ENCODE measurements at regions not wholly inside any gene's neighbourhood (a gene's known extent, or its start where the extent isn't known, plus 50 kb on each side); places are given as distances from the start of the nearest gene placed in this dataset.

GRCh38 chr4:163622379-163623035 lies 128.0 kb downstream of the TMA16 start:
- DNase-seq (ENCODE audit: low read depth): no peak

- no peak for DNase-seq (ENCODE audit: low read depth)
These were observed 129.3 kb downstream of the TMA16 start for GRCh38 chr4:163623787-163624186.

- no peak for DNase-seq (ENCODE audit: low read depth)
These were observed 130.2 kb downstream of the TMA16 start for GRCh38 chr4:163624727-163625126.

GRCh38 chr4:163631288-163631687 lies 136.8 kb downstream of the TMA16 start:
- DNase-seq (ENCODE audit: low read depth): no peak

- no peak for DNase-seq (ENCODE audit: low read depth)
These were observed 144.4 kb downstream of the TMA16 start for GRCh38 chr4:163638909-163639308.

GRCh38 chr4:163649557-163650091 lies 155.1 kb downstream of the TMA16 start:
- DNase-seq (ENCODE audit: low read depth): no peak

GRCh38 chr4:163651761-163652160 lies 157.3 kb downstream of the TMA16 start:
- no peak for DNase-seq (ENCODE audit: low read depth)

- DNase-seq (ENCODE audit: low read depth): no peak
These were observed 160.1 kb downstream of the TMA16 start for GRCh38 chr4:163654621-163655020.

GRCh38 chr4:163660636-163661035 lies 166.1 kb downstream of the TMA16 start:
- no peak for DNase-seq (ENCODE audit: low read depth)

GRCh38 chr4:163662768-163663167 lies 168.3 kb downstream of the TMA16 start:
- no peak for DNase-seq (ENCODE audit: low read depth)

GRCh38 chr4:163663454-163664225 lies 169.2 kb downstream of the TMA16 start:
- DNase-seq (ENCODE audit: low read depth): no peak

- DNase-seq (ENCODE audit: low read depth): no peak
These were observed 170.6 kb downstream of the TMA16 start for GRCh38 chr4:163665101-163665500.

GRCh38 chr4:163665521-163666331 lies 171.2 kb downstream of the TMA16 start:
- no peak for DNase-seq (ENCODE audit: low read depth)

GRCh38 chr4:163666332-163666873 lies 171.9 kb downstream of the TMA16 start:
- DNase-seq (ENCODE audit: low read depth): no peak

- DNase-seq (ENCODE audit: low read depth): no peak
These were observed 178.3 kb downstream of the TMA16 start for GRCh38 chr4:163672751-163673150.

- DNase-seq (ENCODE audit: low read depth): no peak
These were observed 179.6 kb downstream of the TMA16 start for GRCh38 chr4:163673848-163674697.

GRCh38 chr4:163679189-163679588 lies 184.7 kb downstream of the TMA16 start:
- no peak for DNase-seq (ENCODE audit: low read depth)

GRCh38 chr4:163680386-163681098 lies 186.1 kb downstream of the TMA16 start:
- no peak for DNase-seq (ENCODE audit: low read depth)

- no peak for DNase-seq (ENCODE audit: low read depth)
These were observed 186.8 kb downstream of the TMA16 start for GRCh38 chr4:163681208-163681821.

GRCh38 chr4:163688856-163689255 lies 194.4 kb downstream of the TMA16 start:
- no peak for DNase-seq (ENCODE audit: low read depth)
